NCI-H1930 (cell line): ENCODE measurements at regions not wholly inside any gene's neighbourhood (a gene's known extent, or its start where the extent isn't known, plus 50 kb on each side); places are given as distances from the start of the nearest gene placed in this dataset.
A peak's percentile ranks its signal among the peaks of the same experiment; 100 is the strongest.

Experiments used
- DNase-seq, 2 experiments: peaks; one replicate each; lab custom pipeline; 2025; lab: John Stamatoyannopoulos, UW

- no peak for DNase-seq
These were observed 51.9 kb upstream of the PTPRS start for GRCh38 chr19:5392486-5392885.

GRCh38 chr19:5393088-5393487 is 52.5 kb upstream of the PTPRS start:
- DNase-seq: no peak

- no peak for DNase-seq
These were observed 54.2 kb upstream of the PTPRS start for GRCh38 chr19:5394551-5395505.

- no peak for DNase-seq
These were observed 54.9 kb upstream of the PTPRS start for GRCh38 chr19:5395556-5395955.

GRCh38 chr19:5396096-5396939 is 55.7 kb upstream of the PTPRS start:
- DNase-seq: no peak

- DNase-seq: no peak
These were observed 56.4 kb upstream of the PTPRS start for GRCh38 chr19:5396963-5397362.

GRCh38 chr19:5397804-5398692 is 57.2 kb upstream of the ZNRF4 start:
- peak in 1 of 2 experiments; percentile 4 for DNase-seq

- no peak for DNase-seq
These were observed 56.5 kb upstream of the ZNRF4 start for GRCh38 chr19:5398693-5399057.

GRCh38 chr19:5403968-5404640 is 51.1 kb upstream of the ZNRF4 start:
- DNase-seq: no peak
